NCI-H2196 treated with DMSO at 0.1 percent for 48 hours (cell line): ENCODE measurements at regions not wholly inside any gene's neighbourhood (a gene's known extent, or its start where the extent isn't known, plus 50 kb on each side); places are given as distances from the start of the nearest gene placed in this dataset.
A peak's percentile ranks its signal among the peaks of the same experiment; 100 is the strongest.
"Not testable (repeated sequence)": the region's sequence is repeated elsewhere in the genome, so short reads cannot be mapped to it uniquely, and the experiment has no call there.

Experiments used
- DNase-seq: peaks from one replicate; lab custom pipeline; 2025; ENCODE audit not compliant: unreplicated experiment; lab: John Stamatoyannopoulos, UW

DNA sequence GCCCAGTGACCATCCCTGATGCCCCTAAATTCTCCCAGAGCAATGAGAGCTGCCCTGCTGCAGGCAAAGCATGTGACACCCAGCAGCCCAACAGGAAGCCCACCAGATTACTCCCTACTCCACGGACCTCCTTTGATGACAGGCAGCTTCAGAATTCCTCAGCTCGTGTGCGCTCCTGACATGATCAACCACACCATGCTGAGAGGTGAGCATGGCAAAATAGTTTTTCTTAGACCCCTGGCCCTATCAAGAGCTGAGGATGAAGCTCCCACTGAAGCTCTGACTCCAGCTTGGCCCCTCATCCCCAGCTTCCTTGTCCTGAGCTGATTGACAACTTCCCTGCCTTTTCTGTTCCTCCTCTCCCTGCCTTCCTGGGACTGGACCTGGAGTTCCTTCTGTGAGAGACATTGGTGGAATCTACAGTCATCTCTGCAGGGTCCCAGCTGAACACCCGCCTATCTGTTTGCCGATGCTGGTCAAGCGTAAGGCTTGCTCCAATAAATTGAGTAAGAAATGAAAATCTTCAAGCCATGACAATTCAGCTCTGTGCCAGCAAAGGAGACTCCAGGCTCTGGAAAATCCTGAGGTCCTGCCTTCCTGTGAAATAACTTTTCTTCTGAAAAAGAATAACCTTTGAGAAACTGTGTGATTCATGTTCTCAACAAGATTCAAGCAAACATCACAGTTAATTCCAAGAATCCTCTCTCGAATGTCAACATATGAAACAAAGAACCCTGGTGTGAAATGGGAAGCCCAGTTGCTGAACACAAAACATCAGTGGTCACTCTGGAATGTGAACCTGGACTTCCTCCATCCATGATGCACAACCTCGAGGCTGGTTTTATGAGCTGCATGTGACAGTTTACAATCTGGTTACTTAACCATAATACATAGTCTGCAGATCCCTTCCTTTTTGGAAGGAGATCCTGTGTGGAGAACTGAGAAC is 201.1 kb downstream of the SPP2 start:
- peak; percentile 56 for DNase-seq

DNA sequence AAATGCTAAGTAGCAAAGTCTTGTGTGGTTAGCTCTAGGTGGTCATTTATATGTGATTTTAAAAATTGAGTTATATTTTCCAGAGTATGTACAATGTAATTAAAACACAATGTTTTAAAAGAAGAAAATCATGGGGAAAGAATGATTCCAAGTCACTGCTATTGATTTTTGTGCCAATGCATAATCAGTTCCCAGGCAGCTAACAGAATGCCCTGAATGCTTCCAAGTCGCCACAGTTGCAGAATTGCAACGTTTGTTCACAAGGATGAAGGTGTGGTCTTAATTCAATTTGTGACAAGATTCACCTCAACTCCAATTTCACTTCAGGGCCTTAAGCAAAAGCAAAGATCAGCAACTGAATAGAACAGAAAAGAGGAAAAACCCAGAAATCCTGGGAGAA is 200.4 kb downstream of the SPP2 start:
- DNase-seq = no peak

DNA sequence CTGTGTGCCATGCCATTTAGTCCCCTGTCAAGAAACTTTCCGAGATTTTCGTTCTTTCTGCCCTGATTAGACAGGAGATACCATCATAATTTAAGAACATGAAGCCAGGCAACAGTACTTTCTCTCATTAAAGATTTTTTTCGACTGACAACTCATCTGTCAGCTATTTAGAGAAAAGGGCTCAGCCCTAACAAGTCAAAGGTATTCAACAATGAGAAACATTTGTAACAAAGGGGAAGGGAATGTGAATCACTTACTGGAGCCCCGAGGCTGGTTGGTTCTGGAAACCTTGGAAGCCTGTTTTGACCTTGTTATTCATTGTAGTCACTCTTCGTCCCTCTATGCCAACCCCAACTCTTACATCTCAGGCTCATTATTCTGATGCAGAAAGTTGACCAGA is 199.4 kb downstream of the SPP2 start:
- no peak for DNase-seq

DNA sequence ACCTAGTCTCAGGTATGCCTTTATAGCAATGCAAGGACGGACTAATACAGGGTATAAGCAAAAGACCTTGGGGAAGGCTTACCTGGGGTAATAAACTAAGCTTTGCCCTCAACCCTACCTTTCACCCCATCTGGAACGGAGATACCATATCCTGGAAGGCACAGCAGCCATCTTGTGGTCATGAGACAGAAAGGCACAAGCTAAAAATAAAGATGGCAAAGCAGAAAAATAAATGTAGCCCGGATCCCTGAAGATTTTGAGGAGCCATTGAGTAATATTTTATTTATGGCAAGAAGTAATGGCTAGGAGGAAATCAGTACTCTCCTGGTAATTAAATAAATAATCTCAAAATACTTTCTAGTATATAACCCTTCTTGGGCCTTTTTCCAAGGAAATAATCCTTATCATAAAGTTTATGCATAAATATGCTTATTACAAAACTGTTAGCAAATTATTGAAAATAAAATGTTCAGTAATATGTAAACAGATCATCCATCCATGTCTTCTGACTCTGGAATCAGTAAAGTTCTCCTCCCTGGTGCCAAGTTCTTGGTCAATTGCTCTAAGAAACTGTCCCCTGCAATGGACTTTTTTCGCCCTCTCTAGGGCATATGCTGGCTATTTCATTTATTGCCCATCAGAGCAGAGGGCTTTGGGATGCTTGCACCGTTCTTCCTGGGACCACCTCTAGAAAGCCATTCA is 198.7 kb downstream of the SPP2 start:
- DNase-seq = no peak

GRCh38 chr2:234248213-234248710 is 197.8 kb downstream of the SPP2 start:
- not testable (repeated sequence) for DNase-seq

GRCh38 chr2:234247453-234248180 is 197.1 kb downstream of the SPP2 start:
- DNase-seq = no peak

DNA sequence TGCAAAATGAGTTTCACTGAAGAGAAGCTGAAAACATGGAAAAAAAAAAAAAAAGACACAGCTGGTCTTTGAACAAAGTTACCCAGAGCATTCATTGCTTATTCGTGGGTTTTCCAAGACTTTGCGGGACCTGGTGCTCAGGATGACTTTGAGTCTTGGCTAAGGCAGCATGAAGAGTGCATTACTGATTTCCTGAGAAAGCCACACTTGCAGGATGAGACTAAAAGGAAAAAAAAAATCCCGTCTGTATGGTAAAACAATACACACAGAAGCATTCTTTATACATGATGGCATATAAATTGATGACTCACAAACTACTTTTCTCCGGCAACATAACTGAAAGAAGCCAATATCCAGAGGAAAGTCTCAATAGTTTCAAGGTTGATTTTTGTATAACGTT is 195.4 kb downstream of the SPP2 start:
- DNase-seq = no peak

DNA sequence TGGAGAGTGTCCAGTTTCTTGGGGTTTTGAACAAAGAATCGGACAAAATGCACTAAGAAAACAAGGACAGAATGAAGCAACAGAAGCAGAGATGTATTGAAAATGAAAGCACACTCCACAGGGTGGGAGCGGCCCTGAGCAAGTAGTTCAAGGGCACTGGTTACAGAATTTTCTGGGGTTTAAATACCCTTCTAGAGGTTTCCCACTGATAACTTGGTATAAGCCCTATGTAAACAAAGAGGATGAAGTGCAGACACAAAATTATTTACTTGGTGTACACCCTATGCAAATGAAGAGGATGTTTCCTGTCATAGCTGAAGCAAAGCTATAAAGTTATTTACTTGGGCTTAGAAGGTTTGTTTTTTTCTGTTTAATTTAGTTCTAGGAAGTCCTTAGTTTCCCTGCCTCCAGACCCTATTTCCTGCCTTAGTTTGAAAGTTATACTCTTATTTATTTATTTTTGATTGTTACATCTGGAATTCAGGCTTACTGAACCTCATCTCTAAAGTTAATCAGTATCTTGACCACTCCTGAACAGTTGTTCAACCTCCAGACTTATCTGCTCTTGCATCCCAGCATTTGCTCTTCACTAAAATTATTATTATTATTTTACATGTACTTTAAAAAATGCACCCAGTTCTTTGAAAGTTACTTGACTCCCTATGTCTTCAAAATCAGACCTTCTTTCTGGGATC is 193.5 kb downstream of the SPP2 start:
- DNase-seq = no peak

DNA sequence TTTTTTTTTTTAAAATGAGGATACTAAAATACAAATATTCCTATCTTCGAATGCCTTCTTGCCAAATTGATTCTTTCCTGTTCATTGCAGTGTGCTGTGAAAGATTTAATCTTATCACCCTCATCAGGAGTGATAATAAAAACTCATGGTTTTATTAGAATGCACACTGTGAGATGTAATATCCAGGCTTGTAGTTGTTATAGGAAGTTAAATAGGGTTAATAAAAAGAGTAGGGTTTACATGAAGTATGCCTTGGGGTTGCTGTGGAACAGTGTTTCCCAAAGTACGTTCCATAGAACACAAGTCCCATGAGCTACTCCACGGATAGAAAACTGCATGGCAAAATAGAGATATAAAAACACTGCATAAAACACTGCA is 191.9 kb downstream of the SPP2 start:
- no peak for DNase-seq

GRCh38 chr2:234241656-234242458 is 191.4 kb downstream of the SPP2 start:
- no peak for DNase-seq

- DNase-seq = no peak
These were observed 190.4 kb downstream of the SPP2 start for GRCh38 chr2:234240917-234241316.

GRCh38 chr2:234235191-234235590 is 184.7 kb downstream of the SPP2 start:
- no peak for DNase-seq

DNA sequence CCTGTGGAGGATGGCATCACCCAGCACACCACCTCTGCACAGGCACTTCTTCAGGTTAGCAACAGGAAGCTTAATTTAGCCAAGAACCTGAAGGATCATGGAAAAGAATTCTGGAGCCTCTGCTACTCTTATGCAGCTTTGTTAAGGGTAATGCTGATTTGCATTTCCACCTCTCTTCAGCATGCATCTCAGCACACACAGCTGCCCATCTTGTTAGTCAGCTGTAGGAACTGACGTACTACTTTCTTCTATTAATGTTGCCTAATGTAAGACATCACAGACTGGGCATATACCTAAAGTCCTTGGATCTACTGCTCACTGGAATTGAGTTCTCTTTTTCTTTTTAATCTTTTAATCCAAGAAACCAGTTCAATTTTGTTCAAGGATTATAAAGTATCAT is 181.0 kb downstream of the SPP2 start:
- no peak for DNase-seq

DNA sequence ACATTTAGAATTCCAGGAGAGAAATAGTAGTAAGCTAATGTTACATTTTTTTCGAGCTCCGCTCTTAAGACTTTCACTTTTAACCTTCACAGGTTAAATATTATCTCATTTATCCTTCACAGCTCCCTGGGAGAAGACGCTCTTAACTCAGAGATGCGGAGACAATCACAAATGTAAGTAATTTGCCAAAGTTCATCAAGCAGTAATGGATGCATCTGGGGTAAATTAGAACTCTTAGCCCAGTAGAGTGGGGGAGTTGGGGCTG is 168.5 kb downstream of the SPP2 start:
- DNase-seq = no peak

GRCh38 chr2:234218266-234219045 is 168.0 kb downstream of the SPP2 start:
- DNase-seq = no peak

GRCh38 chr2:234212534-234212933 is 162.0 kb downstream of the SPP2 start:
- DNase-seq = no peak

DNA sequence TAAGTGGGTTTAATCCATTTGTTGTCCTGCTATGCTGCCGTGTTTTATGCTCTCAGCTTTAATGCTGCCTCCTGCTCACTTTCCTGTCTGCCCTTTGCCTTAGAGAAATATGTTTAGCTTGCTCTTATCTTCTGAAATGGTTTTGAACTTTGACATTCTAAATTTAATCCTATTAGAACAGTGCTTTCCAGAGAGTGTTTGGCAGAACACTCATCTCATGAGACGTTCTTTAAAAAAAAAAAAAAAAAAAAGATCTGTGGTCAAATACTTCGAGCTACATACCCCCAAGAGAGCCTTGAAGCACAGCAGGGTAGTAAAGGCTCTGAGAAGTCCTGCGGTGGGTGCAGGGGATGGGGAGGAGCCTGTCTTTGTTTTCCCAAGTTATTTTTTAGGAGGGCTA is 161.3 kb downstream of the SPP2 start:
- no peak for DNase-seq

- DNase-seq = no peak
These were observed 156.2 kb downstream of the SPP2 start for GRCh38 chr2:234206738-234207137.

GRCh38 chr2:234204480-234204879 is 154.0 kb downstream of the SPP2 start:
- no peak for DNase-seq
